AG04450 (cell line): ENCODE measurements at regions not wholly inside any gene's neighbourhood (a gene's known extent, or its start where the extent isn't known, plus 50 kb on each side); places are given as distances from the start of the nearest gene placed in this dataset.

Source experiments
- CTCF ChIA-PET: fragments of 300-600, 350-600 bp; formaldehyde crosslinking; extraction: SDS; loops from one replicate; lab custom pipeline; 2022; ENCODE audit warnings: antibody characterized with exemption, inconsistent platforms; lab: Charles Lee
- POLR2A ChIA-PET: fragments of 350-600 bp; formaldehyde crosslinking; extraction: SDS; loops from one replicate; lab custom pipeline; 2021; ENCODE audit warnings: antibody characterized with exemption, inconsistent platforms; lab: Yijun Ruan, JAX
- DNase-seq: peaks from one replicate; pipeline ENCODE4 v3.0.0-alpha.2; 2011; ENCODE audit warnings: low read depth, low spot score
- H3K27ac ChIP-seq: one replicate; pipeline ENCODE4 v1.5.1; 2012; ENCODE audit warnings: low read depth, low read length, control low read depth
- H3K27me3 ChIP-seq: one replicate; pipeline ENCODE4 v1.6.0; 2012; ENCODE audit warnings: low read length; ENCODE audit not compliant: control insufficient read depth, insufficient read depth
- H3K4me3 ChIP-seq: 2 replicates; pipeline ENCODE4 v1.5.1; 2011; ENCODE audit warnings: mild to moderate bottlenecking, low read depth, low read length, control low read depth
- H3K9me3 ChIP-seq: 2 replicates; pipeline ENCODE4 v1.5.1; 2012; ENCODE audit warnings: low read length; ENCODE audit not compliant: control insufficient read depth, insufficient read depth
- CTCF ChIP-seq: IDR thresholded peaks from 2 replicates; pipeline ENCODE4 v1.5.1; 2011; ENCODE audit warnings: low read depth, low read length, control low read depth, inconsistent platforms

GRCh38 chr2:2557475-2557874, 226.4 kb upstream of the MYT1L start:
- TF ChIP-seq CTCF: no peak
- CTCF ChIA-PET: no interaction called here

GRCh38 chr2:2550856-2551255, 219.8 kb upstream of the MYT1L start:
- CTCF ChIA-PET: no interaction called here
- H3K27me3 ChIP-seq: no peaks in the 10 kb centered on the region
- H3K27ac ChIP-seq: no peak overlapping the region
- H3K9me3 ChIP-seq: peaks cover 18% of the 10 kb centered on the region
- no peak for DNase-seq
- no peak for TF ChIP-seq CTCF
- POLR2A ChIA-PET: no interaction called here
- no peak overlapping the region for H3K4me3 ChIP-seq

More at GRCh38 chr2:2557475-2557874, 226.4 kb upstream of the MYT1L start:
- no peak for DNase-seq
- no peaks in the 10 kb centered on the region for H3K27me3 ChIP-seq
- H3K27ac ChIP-seq: no peak overlapping the region
- peaks cover 45% of the 10 kb centered on the region for H3K9me3 ChIP-seq
- POLR2A ChIA-PET: no interaction called here
- H3K4me3 ChIP-seq: no peak overlapping the region

- DNase-seq: no peak
- Histone ChIP-seq H3K4me3 (no peak overlapping the region), H3K27ac (no peak overlapping the region), H3K27me3 (no peaks in the 10 kb centered on the region), H3K9me3 (peaks cover 32% of the 10 kb centered on the region)
- ChIA-PET CTCF (no interaction called here), POLR2A (no interaction called here)
- no peak for TF ChIP-seq CTCF
These were observed 216.8 kb upstream of the MYT1L start for GRCh38 chr2:2547911-2548310.

- H3K27me3 ChIP-seq: no peaks in the 10 kb centered on the region
- CTCF ChIA-PET: no interaction called here
- TF ChIP-seq CTCF: no peak
- H3K4me3 ChIP-seq: no peak overlapping the region
- H3K27ac ChIP-seq: no peak overlapping the region
- POLR2A ChIA-PET: no interaction called here
- H3K9me3 ChIP-seq: peaks cover 33% of the 10 kb centered on the region
- DNase-seq: no peak
These were observed 216.4 kb upstream of the MYT1L start for GRCh38 chr2:2547451-2547850.

GRCh38 chr2:2546046-2546445, 215.0 kb upstream of the MYT1L start:
- peaks cover 33% of the 10 kb centered on the region for H3K9me3 ChIP-seq
- DNase-seq: no peak
- H3K4me3 ChIP-seq: no peak overlapping the region
- H3K27me3 ChIP-seq: no peaks in the 10 kb centered on the region
- H3K27ac ChIP-seq: no peak overlapping the region
- ChIA-PET POLR2A (no interaction called here), CTCF (no interaction called here)
- no peak for TF ChIP-seq CTCF
